GM21515 (cell line): ENCODE measurements at regions not wholly inside any gene's neighbourhood (a gene's known extent, or its start where the extent isn't known, plus 50 kb on each side); places are given as distances from the start of the nearest gene placed in this dataset.

Source experiments
- ATAC-seq: cut with Tn5 transposase; IDR thresholded peaks from one replicate; pipeline ENCODE4 v1.9.1; 2021; ENCODE audit not compliant: unreplicated experiment

DNA sequence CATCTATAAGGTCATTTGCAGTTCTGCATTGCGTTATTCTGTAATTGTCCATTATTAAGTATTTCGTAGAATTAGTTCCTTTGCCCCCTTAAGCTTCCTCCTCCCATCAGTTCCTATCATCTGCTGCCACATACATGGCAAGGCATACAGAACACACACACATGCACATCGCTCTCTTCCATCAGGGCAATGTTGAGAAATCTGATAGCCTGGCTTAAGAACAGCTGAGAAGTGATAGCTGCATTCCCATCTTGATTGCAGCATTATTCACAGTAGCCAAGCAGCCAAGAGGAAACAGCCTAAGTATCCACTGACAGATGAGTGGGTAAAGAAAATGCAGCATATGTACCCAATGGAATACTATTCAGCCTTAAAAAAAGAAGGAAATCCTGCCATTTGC lies 186.8 kb upstream of the CADM1 start:
- no peak for ATAC-seq

- ATAC-seq = no peak
Measured at GRCh38 chr11:115687934-115688333, 183.7 kb upstream of the CADM1 start.

DNA sequence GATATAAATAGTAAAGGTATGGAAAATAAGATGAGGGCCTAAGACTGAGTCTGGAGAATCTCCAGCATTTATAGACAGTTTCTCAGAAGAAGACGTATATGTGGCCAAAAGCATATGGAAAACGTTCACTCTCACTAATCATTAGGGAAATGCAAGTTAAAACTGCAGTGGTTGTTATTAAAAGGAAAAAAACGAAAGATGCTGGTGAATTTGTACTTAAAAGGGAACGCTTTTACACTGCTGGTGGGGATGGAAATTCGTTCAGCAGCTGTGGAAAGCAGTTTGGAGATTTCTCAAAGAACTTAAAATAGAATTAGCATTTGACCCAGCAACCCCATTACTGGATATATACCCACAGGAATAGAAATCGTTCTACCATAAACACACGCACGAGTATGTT lies 180.5 kb upstream of the CADM1 start:
- ATAC-seq = no peak

DNA sequence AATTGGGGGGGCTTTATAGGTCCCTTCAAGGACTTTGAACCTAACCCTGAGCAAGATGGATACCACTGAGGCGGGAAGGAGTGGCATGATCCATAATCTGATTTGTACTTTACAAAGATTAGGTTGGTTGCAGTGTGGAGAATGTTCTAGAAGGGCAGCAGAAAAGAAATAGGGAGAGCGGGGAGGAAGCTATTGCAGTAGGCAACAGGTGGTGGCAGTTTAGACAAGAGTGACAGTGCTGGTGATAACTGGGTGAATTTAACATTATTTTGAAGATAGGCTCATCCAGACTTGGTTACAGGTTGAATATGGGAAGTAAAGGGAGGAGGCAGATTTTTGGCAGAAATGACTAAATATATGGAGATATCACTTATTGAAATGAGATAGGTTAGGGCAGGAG lies 179.9 kb upstream of the CADM1 start:
- ATAC-seq = no peak

DNA sequence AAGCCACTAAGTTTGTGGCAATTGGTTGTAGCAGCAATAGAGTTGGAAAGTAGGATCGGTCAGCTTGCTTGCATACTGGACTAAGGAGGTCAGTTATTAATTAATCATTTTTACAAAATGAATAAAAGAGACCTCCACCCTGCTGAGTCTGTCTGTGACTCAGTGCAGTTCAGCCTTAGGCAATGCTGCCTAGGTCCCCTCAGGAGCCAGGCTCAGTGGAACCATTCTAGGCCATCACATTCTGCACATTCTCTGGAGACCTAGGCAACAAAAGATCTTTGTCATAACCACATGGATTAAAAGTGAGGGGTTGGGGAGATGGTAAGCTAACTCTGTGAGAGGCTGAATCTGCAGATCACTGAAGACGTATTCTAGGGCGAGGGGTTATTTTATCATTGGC lies 178.7 kb upstream of the CADM1 start:
- ATAC-seq = no peak

DNA sequence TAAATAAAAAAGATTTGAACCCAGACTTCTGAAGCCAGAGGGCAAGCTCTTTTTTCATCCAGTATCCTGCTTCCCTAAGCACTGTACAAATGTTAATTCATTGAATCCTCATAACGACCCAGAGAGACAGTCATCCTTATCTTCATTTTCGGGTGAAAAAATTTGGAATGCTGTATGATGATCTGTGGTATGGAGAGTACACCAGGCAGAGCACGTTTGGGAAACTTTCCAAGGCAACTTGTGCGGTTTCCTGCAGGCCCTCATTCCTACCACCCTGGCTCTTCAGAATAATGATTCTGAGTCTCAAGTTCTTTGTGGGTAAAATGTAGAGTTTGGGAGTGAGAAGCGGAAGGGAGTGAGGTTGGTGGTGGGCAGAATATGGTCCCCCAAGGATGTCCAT lies 177.9 kb upstream of the CADM1 start:
- no peak for ATAC-seq

GRCh38 chr11:115679945-115680344 lies 175.7 kb upstream of the CADM1 start:
- ATAC-seq = no peak

DNA sequence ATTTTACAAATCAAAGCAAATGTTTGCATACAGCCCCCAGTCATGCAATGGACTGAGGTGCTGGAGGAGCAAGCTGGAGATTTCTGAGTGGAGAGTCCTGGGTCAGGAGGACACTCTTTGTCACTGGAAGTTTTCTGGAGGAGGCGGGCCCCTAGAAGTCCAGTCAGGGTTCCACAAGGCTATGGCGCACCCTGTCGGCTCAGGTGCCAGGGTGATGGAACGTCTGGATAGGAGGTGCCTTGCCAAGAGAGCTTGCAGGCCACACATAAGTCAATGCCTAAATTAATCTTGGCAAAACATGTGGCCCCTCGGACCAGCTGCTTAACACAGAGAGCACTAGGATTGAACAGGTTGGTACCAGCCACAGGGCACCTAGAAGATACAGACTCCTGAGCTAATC lies 174.7 kb upstream of the CADM1 start:
- ATAC-seq = no peak

GRCh38 chr11:115677190-115677589 lies 173.0 kb upstream of the CADM1 start:
- no peak for ATAC-seq

DNA sequence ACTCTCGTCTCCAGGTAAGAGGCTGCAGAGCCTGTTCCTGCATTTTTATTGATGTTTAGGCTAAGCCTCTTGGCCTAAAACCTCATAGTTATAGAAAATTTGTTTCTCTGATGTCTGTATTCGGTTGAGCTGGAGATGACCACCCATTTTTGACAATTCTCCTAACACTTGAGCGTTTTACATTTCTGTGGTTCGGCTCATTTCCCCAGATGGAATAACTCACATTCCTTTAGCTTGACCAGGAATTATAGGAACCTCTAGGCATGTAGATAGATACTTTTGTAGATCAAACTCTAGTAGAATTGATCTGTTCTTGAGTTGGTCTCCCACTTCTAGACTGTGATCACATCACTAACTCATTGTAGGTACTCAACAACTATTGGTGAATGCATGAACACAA lies 172.6 kb upstream of the CADM1 start:
- ATAC-seq = no peak

GRCh38 chr11:115676206-115676605 lies 172.0 kb upstream of the CADM1 start:
- ATAC-seq = no peak

- ATAC-seq = no peak
Measured at GRCh38 chr11:115674937-115675544, 170.8 kb upstream of the CADM1 start.

DNA sequence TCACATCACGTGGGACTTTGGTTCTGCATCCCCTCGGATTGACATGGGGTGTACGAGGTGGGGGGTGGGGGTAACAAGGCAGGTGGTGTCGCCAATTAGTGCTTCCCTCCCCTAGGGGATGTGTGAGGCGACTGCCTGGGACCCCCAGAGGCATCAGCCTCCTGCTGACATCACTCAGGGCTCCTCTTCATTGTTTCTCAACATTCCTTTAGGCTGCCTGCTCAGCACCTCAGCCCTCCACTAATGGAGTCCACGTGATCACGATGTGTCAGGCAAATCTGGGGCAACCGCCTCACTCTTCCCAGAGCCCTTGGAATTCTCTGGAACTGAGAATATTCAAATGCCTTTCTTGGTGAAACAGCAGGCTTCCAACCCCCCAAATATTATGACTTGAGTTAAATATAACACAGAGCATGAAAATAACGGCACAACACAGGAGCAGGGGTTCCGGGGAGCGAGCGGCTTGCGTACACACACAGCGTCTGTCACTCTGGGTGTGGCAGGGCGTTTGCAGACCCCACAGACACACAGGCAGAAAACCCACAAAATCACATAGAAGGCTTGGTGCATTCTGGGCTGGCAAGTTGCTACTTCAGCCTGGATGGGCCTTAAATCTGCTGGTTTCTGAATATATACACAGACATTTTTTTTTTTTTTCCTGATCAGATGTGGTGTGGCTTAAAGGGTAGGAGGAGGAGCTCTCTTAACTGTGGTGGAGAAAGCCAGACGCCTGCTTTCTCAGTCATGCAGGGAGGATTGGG lies 170.1 kb upstream of the CADM1 start:
- no peak for ATAC-seq

DNA sequence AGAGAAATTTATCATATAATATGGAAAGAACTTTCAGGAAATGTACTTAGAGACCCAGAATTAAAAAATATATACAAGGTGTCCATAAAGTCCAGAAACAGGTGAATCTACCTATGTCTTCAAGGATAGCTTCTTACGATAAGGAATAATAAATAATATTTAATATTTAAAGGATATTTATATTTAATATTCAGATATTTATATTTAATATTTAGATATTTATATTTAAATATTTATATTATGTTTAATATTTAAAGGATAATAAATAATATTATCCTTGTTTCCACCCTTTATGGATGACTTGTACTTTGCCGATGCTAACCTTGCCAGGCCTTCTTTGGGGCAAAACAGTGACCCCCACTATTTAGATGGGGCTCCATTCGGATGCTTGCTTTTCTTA lies 169.5 kb upstream of the CADM1 start:
- ATAC-seq = no peak

GRCh38 chr11:115672999-115673411 lies 168.8 kb upstream of the CADM1 start:
- no peak for ATAC-seq

DNA sequence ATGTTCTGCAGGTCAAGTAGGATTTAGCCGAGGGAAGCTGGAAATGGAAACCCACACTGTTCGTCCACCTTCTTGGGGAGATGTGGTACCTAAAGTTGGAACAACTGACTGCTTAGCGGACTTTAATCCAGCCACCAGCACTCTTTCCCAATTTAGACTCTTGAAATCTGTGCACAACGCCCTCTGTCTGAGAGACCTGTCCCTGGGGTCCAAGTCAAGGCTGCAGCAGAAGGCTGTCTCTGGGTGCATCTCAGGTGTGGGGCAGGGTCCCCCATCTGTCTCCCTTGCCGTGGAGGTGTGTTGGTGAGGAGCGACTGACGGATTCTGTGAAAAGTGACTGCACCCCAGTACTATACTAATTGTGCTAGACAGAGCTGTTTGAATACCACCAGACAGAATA lies 168.2 kb upstream of the CADM1 start:
- no peak for ATAC-seq

DNA sequence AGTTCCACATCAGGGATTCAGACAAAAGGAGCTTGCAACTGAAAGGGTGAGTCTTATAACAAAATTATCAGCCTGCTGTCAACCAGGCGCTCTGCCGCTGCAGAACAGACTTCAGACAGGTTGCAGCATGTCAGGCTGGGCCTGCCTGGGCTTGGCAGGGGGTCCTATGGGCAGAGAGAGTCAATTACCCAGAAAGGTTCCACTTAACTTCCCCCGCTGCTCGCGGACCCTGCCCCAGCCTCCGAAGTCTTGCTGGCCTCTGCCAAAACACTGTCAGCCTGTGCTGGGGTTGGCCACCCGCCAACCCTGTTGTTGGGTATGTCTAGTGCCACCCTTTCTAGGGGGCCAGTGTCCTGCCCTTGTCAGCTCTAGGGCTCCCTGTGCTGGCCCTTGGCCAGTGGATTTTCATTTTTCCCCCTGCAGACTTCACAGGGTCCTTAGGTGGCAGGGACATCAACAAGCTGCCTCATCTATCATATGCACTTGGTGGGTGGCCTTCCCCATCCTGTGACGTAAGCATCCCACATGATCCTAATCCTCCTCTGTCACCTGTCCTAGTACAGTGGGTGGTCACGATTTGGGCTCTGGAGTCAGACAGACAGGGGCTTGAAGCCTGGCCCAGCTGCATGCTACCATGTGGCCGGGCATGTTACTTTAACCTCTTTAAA lies 166.5 kb upstream of the CADM1 start:
- ATAC-seq = no peak

- no peak for ATAC-seq
Measured at GRCh38 chr11:115665958-115666357, 161.7 kb upstream of the CADM1 start.

DNA sequence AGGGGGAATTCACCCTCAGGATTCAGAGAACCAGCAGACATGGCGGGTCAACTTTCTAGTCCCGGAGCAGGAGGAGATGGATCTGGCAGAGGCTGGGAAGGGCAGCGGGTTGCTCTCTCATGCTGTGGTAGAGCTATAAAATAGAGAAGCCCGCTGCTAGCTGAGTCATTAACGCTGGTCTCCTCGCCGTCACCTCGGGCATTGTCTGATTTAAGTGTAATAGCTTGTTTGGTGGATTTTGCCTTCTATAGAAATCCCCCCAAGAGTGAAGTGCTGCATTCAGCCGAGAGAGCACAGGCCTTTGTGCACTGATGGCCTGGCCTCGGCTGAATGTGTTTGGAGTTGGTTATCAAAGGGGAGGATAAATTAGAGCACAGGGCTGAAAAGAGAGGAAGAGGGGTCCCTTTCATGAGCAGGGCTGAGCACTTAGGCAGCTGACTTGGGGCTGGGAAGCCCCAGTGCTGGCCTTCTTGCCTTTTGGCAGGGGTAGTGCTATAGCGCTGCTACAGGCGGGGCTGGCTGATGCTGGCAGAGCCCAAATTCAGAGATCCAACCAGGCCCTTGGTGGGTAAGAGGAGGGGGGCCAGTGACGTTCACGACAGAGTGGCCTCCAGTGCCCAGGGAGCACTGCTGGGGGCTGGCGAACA lies 161.1 kb upstream of the CADM1 start:
- no peak for ATAC-seq

GRCh38 chr11:115664313-115664712 lies 160.1 kb upstream of the CADM1 start:
- ATAC-seq = no peak

DNA sequence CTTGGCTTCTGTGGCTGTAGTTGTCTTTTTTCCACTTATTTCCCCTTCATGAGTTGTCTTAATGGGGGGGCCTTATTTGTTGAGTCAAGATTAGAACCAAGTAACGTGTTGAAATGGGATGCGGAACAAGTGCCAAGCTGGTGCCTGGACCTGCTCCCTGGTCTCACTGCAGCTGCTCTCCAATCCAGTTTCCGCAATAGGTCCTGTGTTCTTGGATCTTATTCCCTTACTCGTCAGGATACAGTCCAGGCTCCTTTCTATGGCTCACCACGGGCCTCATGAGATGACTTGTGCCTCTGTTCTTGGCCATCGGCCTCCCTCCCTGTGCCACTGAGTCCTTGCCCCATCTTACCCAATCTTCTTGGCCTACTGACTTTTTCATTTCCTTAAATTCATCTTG lies 159.6 kb upstream of the CADM1 start:
- no peak for ATAC-seq
